GM19025 (cell line): ENCODE measurements at regions not wholly inside any gene's neighbourhood (a gene's known extent, or its start where the extent isn't known, plus 50 kb on each side); places are given as distances from the start of the nearest gene placed in this dataset.

Experiments used
- ATAC-seq: cut with Tn5 transposase; IDR thresholded peaks from one replicate; pipeline ENCODE4 v1.9.1; 2021; ENCODE audit warnings: mild to moderate bottlenecking, low read depth, moderate library complexity; ENCODE audit not compliant: unreplicated experiment

- no peak for ATAC-seq
These were observed 390.3 kb upstream of the DMAC1 start for GRCh38 chr9:8189881-8190280.

GRCh38 chr9:8188723-8189407 is 389.3 kb upstream of the DMAC1 start:
- no peak for ATAC-seq

- no peak for ATAC-seq
These were observed 387.0 kb upstream of the DMAC1 start for GRCh38 chr9:8186560-8186959.

- ATAC-seq = no peak
These were observed 384.0 kb upstream of the DMAC1 start for GRCh38 chr9:8183618-8184017.

GRCh38 chr9:8179381-8180053 is 379.9 kb upstream of the DMAC1 start:
- no peak for ATAC-seq

- no peak for ATAC-seq
These were observed 372.4 kb upstream of the DMAC1 start for GRCh38 chr9:8172000-8172399.

- ATAC-seq = no peak
These were observed 369.4 kb upstream of the DMAC1 start for GRCh38 chr9:8168916-8169438.

GRCh38 chr9:8160787-8161186 is 361.2 kb upstream of the DMAC1 start:
- ATAC-seq = no peak

GRCh38 chr9:8158574-8158973 is 359.0 kb upstream of the DMAC1 start:
- ATAC-seq = no peak

GRCh38 chr9:8157683-8158324 is 358.2 kb upstream of the DMAC1 start:
- ATAC-seq = no peak

- no peak for ATAC-seq
These were observed 356.8 kb upstream of the DMAC1 start for GRCh38 chr9:8156346-8156745.

GRCh38 chr9:8155706-8156105 is 356.1 kb upstream of the DMAC1 start:
- no peak for ATAC-seq

GRCh38 chr9:8143677-8144076 is 344.1 kb upstream of the DMAC1 start:
- no peak for ATAC-seq

- ATAC-seq = no peak
These were observed 341.0 kb upstream of the DMAC1 start for GRCh38 chr9:8140557-8140956.

- ATAC-seq = no peak
These were observed 340.2 kb upstream of the DMAC1 start for GRCh38 chr9:8139756-8140155.

GRCh38 chr9:8136477-8136876 is 336.9 kb upstream of the DMAC1 start:
- peak; percentile 78 for ATAC-seq

GRCh38 chr9:8134635-8135034 is 335.1 kb upstream of the DMAC1 start:
- no peak for ATAC-seq

GRCh38 chr9:8133606-8134005 is 334.0 kb upstream of the DMAC1 start:
- ATAC-seq = no peak

GRCh38 chr9:8115570-8115969 is 316.0 kb upstream of the DMAC1 start:
- ATAC-seq = no peak

- ATAC-seq = no peak
These were observed 315.2 kb upstream of the DMAC1 start for GRCh38 chr9:8114826-8115225.

GRCh38 chr9:8106362-8106761 is 306.8 kb upstream of the DMAC1 start:
- no peak for ATAC-seq

GRCh38 chr9:8101607-8102006 is 302.0 kb upstream of the DMAC1 start:
- no peak for ATAC-seq
